Cerebellar cortex (tissue), 1 donor: ENCODE measurements at regions not wholly inside any gene's neighbourhood (a gene's known extent, or its start where the extent isn't known, plus 50 kb on each side); places are given as distances from the start of the nearest gene placed in this dataset.
"Not testable (repeated sequence)": the region's sequence is repeated elsewhere in the genome, so short reads cannot be mapped to it uniquely, and the experiment has no call there.

Experiments used
- DNase-seq: peaks from one replicate; pipeline ENCODE4 v3.0.0-alpha.2; 2015; ENCODE audit warnings: low spot score

GRCh38 chr1:96598416-96599168 lies 123.0 kb upstream of the PTBP2 start:
- DNase-seq: no peak

- not testable (repeated sequence) for DNase-seq
Measured at GRCh38 chr1:96604620-96605019, 117.0 kb upstream of the PTBP2 start.

- DNase-seq: not testable (repeated sequence)
Measured at GRCh38 chr1:96617375-96617774, 104.2 kb upstream of the PTBP2 start.

DNA sequence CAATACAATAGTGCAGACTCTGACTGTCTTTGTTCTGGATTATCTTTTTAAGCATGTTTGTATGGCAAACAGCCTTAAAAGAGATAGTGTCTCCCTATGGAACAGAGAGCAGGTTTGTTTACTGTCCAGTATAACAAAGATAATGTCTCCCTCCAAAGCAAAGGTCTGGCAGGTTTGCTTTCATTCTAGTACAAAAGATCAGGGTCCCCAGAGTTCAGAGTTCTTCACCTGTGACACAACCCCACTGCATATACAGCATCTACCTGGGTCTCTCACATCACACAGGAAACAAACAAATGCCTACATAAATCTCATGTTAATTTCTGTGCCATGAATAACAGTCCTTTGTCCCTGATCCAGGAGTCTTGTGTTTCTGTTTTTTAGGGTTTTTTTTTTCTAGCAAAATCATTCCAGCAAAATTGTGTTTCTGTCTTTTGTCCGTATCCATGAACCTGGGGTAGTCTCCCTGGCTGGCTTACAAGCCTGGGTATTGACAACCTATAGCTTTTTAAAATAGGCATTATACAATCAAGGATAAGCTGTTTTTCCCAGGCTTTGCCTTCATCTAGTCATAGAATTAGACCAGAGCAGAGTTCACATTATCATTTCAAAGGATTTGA lies 89.4 kb upstream of the PTBP2 start:
- DNase-seq: no peak

DNA sequence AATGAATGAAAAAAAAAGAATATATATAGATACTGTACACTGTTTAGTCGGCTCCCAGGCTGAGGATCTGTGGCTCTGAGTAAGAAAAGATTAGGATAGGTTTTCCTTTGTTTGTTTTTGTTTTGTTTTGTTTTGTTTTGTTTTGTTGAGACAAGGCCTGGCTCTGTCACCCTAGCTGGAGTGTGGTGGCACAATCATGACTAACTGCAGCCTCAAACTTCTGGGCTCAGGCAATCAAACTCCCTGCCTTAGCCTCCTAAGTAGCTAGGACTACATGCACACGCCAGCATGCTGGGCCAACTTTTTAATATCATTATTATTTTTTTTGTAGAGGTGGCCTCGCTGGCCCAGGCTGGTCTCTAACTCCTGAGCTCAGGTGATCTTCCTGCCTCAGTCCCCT lies 87.9 kb upstream of the PTBP2 start:
- DNase-seq: no peak

- DNase-seq: no peak
Measured at GRCh38 chr1:96634883-96635282, 86.7 kb upstream of the PTBP2 start.

- no peak for DNase-seq
Measured at GRCh38 chr1:96641282-96641681, 80.3 kb upstream of the PTBP2 start.

DNA sequence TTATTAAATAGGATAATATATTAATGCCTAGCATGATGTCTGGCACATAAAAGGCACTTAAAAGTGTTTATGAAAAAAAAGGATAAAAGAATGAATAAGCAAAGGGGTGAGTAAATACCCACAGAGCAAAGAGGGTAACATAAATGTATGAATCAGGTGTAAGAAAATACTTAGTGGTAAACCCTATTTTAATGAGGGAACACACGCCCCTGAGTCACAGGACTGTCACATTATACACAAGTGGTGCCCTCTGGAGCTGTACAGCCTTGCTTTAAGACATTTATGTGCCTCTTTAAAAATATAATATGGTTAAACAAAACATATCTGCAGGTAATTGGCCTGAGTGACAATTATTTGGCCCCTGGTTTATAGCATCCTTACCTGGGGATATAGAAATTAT lies 78.1 kb upstream of the PTBP2 start:
- DNase-seq: no peak

DNA sequence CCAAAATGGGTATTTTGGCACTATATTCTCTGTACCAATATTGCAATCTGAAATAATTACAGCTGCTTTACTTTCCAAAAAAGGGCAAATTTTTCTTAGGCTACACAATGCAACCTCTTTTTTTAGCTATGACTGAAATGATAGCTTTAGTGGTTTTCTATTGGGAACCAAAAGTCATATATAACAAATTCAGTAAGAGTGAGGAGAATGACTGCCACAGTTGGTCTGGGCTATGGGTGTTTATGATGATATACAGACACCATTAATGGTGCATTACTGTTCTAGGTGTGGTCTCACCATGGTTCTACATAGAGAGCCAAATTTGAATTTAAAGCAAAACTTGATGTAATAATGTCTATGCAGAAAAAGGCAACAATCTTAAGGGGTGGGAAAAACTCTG lies 72.3 kb upstream of the PTBP2 start:
- no peak for DNase-seq

- DNase-seq: no peak
Measured at GRCh38 chr1:96651517-96651916, 70.1 kb upstream of the PTBP2 start.

DNA sequence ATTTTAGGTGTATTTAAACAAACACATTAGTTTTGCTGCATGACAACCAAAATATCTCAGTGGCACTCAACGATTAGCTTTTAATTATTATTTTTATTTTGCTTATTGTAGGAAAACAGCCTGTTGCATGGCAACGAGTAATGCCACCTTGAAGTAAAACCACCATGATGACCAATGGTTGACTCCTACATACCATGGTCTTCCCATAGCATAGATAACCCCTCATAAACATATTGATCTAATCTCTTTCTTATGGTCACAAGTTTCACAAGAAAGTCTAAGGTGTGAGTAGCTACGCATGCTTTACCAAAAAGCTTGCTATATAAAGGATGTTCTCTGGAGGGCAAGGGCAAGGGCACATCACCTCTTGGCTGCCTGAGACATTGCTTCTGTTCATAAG lies 61.5 kb upstream of the PTBP2 start:
- DNase-seq: no peak

- DNase-seq: no peak
Measured at GRCh38 chr1:96660503-96660902, 61.1 kb upstream of the PTBP2 start.
